Head of caudate nucleus (tissue), 42 donors: ENCODE measurements at regions not wholly inside any gene's neighbourhood (a gene's known extent, or its start where the extent isn't known, plus 50 kb on each side); places are given as distances from the start of the nearest gene placed in this dataset.
A peak's percentile ranks its signal among the peaks of the same experiment; 100 is the strongest.
"Not testable (repeated sequence)": the region's sequence is repeated elsewhere in the genome, so short reads cannot be mapped to it uniquely, and the experiment has no call there.

Experiments used
- DNase-seq, 42 donors: peaks; one replicate each; pipeline versions ENCODE4 v3.0.0 to v3.0.0-alpha.2; 2020 to 2021; ENCODE audit warnings: mixed read lengths in 7 of 42
- intact Hi-C: fragments of 100-400 bp; cut with DNase I; formaldehyde crosslinking; loops from one replicate; pipeline ENCODE4 v1.15.0; 2022

DNA sequence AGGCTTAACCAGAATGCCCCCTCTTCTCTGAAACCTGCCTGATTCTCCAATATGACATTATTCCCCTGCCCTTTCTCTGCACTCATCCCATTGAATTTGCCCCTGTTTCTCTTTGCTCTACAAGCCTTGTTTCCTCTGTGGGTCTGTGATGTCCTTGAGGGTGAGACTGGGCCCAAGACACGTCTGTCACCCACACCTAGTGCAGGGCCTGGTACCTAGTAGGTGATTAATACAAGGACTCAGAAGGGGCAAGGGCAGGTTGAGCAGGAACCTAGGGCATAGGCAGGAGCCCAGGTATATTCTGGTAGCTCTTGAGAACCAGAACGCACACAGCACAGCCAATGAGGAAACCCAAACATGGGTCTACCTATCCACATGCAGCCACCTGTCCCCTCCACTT is 81.9 kb upstream of the HMGXB4 start:
- intact Hi-C loops = no loop called here
- no peak for DNase-seq

DNA sequence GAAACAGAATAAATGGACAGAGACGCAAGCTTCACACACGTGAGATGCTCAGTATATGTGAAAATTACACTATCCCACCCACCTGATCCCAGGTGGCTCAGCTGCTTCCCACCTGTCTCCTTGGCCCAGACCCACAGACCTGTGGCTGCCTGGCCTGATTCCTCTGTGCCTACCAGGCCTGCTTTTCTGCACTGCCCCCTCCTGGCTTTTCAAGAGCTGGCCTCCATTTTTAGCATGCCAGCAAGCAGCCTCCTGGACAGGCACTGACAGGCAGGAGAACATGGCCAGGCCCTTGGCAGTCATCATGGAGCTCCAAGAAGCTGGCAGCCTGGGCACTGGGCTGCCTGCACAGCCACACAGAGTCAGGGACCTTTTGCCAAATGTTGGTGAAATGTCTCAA is 79.5 kb upstream of the HMGXB4 start:
- no peak for DNase-seq

DNA sequence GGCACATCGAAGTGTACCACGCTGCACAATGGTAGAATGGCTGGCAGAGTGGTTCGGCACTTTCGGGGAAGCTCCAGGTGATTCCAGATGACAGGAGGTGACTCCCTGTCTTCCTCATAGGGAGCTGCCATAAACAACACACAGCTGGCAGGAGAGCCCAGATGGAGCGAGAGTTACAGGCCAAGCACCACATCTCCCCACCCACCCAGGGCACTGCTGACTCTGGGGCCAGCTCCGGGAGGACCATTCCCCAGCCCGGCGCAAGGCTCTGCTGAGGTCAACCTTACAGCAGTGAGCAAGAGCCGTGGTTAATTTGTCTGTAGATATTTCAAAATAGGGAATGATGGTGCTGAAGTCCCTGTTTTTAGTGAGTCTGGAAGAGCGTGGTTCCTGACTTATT is 78.8 kb upstream of the HMGXB4 start:
- intact Hi-C loops = no loop called here

More for the DNA sequence above, 79.5 kb upstream of the HMGXB4 start:
- intact Hi-C loops = no loop called here

DNA sequence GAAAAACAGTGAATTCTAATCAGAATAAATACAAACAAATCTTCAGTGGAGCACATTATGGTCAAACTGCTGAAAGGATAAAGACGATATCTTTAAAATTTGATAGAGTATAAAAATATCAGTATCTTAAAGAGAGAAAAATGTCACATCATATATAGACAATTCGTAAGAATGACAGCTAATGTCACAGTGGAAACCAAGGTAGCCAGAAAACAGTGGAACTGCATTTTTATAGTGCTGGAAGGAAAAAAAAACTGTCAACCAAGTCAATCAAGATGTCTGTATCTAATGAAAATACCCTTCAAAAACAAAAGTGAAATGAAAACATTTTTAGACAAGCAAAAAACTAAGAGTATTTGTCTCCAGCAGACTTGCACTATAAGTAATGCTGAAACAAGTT is 73.4 kb upstream of the HMGXB4 start:
- no peak for DNase-seq
- intact Hi-C loops = no loop called here

More for the DNA sequence above, 78.8 kb upstream of the HMGXB4 start:
- no peak for DNase-seq

DNA sequence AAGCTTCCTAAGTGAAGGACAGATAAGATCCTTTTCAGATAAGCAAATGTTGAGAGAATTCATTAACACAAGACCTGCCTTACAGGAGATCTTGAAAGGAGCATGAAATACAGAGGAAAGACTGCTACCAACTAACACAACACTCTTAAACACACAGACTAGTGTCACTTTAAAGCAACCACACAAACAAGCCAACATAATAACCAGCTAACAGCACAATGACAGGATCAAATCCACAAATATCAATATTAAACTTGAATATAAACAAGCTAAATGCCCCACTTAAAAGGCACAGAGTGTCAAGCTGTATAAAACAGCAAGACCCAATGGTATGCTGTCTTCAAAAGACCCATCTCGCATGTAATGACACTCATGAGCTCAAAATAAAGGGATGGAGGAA is 70.8 kb upstream of the HMGXB4 start:
- no peak for DNase-seq
- intact Hi-C loops = no loop called here

DNA sequence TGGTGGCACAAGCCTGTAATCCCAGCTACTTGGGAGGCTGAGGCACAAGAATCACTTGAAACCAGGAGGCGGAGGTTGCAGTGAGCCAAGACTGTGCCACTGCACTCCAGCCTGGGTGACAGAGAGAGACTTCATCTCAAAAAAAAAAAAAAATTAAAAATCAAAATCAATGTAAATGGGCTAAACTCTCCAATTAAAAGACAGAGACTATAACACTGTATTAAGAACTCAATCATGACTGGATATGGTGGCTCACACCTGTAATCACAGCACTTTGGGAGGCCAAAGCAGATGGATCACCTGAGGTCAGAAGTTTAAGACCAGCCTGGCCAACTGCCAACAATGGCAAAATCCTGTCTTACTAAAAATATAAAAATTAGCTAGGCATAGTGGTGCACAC is 68.4 kb upstream of the HMGXB4 start:
- DNase-seq, intact Hi-C loops: not testable (repeated sequence)

DNA sequence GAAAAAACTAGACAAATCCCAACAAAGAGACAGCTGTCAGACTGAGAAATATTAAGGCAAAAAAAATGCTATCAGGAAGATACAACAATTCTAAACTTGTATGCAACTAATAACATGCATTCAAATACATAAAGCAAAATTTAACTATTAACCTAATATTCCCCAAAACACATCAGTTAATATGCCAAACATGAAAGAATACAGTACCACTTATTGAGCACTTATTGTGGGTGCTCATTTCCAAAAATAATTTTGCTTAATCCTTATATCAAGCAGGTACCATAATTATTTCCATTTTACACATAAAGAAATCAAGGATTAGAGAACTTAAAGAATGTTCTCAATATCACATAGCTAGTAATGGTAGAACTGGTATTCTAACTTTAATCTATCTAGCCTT is 67.7 kb upstream of the HMGXB4 start:
- DNase-seq = no peak
- intact Hi-C loops = no loop called here

DNA sequence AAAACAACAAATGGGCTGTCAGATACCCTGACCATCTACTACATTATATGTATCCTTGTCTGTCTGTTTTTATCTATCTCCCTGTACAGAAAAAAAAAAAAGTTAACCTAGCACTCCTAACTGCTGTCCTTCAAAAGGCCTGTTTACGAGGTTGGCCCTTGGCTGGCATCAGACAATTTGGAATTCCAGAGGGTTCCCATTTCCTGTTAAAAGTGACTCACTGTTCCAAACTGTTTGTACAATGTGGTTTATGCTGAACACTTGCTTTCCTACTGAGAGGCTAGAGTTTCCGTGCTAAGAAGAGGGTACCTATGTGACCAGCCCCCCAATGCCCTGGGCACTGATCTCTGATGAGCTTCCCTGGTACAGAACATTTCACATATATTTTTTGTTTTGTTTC is 65.9 kb upstream of the HMGXB4 start:
- intact Hi-C loops = no loop called here
- no peak for DNase-seq

DNA sequence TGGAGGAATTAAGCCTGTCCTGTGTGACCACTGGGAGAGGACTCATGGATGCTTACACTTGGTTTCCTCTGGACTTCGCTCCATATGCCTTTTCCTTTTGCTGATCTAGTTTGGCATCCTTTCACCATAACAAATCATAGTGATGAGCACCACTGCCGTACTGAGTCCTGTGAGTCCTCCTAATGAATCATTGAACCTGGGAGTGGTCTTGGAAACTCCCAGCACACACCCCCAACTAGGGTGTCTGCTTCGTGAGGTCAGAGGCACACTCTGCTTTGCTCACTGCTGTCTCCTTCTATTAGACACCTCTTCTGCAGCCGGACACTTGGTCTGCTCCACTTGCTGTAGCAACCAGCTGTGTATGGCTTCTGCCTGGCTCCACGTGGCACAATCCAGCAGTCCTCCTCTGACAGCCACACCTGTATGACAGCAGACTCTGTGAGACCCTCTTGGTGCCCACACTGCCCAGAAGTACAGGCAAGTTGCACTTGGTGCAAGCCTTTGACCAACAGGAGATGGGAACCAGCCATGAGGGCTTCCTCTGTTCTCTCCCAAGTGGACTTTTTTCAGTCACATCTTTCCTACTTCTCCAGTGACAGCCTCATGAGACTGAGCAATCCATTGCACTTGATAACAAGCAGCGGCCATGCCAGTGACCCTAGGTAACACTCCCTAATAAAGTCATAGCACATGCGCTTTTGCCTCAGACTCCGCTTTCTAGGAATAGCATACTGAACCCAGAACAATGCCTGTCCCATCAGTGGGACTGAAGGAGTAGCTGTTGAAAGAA is 65.0 kb upstream of the HMGXB4 start:
- intact Hi-C loops = no loop called here

DNA sequence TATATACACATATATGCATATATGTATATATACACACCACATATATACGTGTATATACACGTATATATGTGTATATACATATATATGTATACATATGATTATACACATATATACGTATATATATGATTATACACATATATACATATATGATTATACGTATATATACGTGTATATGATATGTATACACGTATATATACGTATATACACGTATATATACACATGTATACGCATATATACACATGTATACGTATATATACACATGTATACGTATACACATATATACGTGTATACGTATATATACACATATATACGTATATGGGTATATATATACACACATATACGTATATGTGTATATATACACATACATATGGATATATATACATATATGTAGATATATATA is 62.1 kb upstream of the HMGXB4 start:
- no peak for DNase-seq
- intact Hi-C loops = no loop called here

More for the DNA sequence above, 65.0 kb upstream of the HMGXB4 start:
- no peak for DNase-seq

DNA sequence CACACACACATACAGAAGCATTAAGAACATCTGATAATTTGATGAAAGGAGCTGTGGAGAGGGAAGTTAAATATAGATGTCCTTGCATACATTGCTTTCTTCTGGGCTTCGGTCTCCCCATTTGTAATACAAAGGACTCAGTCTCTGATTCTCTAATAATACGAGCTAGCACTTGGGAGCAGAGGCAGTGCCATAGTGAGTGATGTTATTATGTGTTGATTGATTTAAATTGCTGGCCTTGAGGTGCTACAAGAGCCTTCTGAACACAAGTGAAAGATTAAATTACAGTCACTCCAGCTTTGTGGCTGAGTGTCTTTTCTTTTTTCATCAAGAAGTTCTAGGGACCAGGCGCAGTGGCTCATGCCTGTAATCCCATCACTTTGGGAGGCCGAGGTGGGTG is 61.5 kb upstream of the HMGXB4 start:
- no peak for DNase-seq
- intact Hi-C loops = no loop called here

DNA sequence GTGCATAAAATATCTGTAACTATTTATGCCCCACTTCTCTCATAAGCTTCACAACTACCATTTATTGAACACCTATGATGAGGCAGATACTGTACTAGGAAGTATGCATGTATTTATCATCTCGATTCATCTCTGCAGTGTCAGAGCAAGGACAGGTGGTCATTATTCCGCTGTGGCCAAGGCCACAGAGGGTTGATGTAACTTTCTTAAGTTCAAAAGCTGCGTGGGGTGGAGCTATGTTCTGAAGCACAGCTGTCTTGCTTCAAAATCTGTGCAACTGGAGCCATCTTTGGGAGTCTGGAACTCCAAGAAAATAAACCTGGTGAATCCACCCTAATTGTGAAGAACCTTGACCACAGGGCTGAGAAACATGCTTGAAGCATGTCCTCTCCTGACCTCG is 60.2 kb upstream of the HMGXB4 start:
- no peak for DNase-seq
- intact Hi-C loops = no loop called here

DNA sequence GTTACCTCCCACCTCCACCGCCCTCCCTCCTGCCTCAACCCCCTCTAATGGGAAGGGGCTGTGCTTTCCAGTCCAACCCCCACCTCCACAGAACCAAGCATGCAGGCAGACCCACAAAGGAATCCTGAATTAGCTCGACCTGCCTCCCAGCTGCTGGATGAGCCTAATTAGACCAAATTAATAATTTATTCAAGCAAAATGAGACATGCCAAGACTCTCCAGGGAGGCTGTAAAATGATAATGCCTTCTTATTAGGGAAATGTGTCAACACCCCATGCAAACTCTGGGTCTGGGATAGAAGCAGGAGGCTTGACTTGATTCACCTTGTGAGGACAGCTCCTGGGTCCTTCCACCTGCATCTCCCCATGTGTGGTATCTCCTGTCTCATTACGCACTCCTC is 59.4 kb upstream of the HMGXB4 start:
- no peak for DNase-seq
- intact Hi-C loops = no loop called here

DNA sequence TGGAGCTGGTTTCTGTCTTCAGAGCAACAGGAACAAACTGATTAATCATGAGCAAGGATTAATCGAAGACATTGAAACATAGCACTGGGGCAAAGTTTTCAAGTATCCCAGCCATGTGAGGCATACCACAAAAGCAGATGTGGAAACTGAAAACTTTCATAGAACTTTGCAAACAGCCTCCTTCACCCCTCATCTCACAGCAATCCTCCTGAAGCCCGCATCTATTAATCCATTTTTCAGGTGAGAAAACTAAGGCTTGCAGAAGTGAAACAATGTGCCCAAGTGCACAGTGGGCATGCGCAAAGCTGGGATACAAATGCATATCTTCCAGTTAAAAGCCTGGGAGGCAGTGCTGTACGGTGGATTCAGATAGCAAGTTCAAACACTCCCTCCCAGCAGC is 58.6 kb upstream of the HMGXB4 start:
- intact Hi-C loops = no loop called here
- no peak for DNase-seq

DNA sequence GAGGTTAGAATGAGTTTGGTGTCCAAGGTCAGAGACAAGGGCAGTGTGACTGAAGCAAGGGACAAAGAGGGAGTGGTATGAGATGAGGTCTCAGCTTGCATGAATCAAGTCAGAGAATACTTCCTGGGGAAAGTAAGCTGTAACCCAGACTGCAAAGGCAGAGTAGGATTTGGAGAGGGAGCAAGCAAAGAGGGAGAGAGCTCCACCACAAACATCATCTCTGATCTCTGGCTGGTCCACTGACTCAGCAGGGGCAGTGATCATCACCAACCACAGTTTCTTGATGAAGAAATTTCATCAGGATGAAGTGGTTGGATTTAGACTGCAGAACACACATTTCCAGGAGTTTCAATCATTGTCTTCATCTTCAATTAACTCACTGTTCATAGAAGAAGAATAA is 54.9 kb upstream of the HMGXB4 start:
- intact Hi-C loops = no loop called here
- DNase-seq = no peak

DNA sequence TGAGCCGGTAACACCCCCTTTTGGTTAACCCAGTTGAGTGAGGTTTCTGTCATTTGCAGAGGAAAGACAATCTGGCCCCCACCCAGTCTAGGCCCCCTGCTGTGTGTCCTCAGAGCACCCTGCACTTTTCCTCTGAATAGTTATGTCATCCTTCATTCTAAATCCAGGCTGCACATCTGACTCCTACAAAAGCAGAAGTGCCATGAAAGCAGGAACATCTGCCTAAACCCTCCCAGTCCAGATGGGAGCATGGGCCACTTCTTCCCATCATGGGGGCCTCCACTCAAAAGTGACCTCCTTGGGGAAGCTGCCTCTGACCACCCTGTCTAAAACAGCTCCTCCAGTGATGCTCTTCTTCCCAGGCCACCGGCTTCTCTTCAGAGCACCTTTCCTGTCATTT is 53.7 kb upstream of the HMGXB4 start:
- intact Hi-C loops = no loop called here
- no peak for DNase-seq

DNA sequence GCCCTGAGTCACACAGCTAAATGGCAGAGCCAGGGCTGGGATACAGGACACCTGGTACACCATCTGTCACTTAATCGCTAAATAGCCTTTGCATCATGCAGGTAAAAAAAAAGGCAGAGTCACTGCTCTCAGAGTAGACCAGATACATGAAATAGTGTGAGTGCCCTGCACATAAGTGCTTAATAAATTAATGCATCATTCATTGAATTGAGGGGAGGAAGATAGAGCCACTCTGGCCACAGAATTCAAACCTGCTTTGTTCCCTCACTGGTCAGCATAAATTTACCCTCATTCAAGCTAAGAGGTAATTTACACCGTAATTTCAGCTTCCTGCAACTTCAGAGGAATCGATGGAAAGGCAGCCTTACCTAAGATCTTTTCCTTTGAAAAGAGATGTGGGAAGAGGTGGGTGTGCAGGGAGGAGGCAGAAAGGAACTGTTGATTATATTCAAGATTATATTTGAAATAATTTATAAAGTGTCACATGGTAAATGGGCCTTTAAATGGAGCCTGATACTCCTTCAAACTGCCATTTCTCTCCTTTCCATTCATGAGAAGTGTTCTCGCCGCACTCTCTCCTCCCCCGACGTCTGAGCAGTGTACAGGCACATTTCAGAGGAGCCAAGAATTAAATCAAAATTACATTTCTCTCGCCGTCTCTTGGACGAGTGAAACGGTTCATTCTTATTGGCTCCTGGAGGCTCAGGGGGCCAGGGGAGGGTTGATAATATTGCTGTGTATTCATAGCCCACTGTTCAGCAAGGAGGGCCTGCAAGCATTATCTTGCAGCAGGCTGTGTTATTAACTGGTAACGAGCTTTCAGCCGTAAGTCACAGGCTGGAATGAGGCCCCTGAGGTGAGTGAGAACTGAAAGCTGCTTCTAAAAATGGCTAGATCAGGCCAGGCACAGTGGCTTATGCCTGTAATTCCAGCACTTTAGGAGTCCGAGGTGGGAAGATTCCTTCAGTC is 52.2 kb upstream of the HMGXB4 start:
- intact Hi-C loops = no loop called here
- DNase-seq = peak in 37 of 42 donors; percentile 2 to 75 (median 38)

DNA sequence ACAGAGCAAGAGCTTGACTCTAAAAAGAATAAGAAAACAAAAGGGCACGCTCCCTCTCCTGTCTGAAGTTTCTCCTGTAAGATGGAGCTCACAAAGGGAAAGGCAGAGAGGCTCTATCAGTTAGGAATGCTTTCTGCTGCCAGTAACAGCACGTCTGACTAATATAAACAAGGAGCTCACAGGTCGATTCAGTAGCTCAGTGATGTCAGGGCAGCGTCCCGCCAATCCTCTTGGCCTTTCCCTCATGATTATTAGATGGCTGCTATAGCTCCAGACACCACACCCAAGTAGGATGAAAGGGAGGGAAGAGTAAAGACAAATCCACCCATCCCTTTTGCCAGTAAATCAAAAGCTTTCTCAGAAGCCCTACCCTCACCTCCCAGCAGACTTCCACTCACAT is 51.3 kb upstream of the HMGXB4 start:
- no peak for DNase-seq
- intact Hi-C loops = no loop called here

DNA sequence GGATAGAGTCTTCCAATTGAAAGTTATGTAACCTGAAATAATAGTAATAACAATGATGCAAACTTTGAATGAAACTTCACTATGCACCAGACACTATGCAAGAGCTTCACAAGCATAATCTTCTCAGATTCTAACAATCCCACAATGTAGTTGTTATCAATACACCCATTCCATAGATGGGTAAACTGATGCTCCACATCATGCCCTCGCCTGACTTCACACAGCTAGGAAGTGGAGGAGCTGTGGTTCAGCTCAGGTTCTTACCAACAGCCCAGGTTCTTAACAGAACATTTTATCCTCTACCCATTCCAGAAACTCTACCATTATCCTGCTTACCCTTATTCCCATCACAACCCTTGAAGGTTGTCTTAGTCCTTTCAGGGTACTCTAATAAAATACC is 50.4 kb upstream of the HMGXB4 start:
- intact Hi-C loops = no loop called here
- no peak for DNase-seq
